IPS-NIHi7 (cell line): ENCODE measurements at regions not wholly inside any gene's neighbourhood (a gene's known extent, or its start where the extent isn't known, plus 50 kb on each side); places are given as distances from the start of the nearest gene placed in this dataset.
"Not testable (repeated sequence)": the region's sequence is repeated elsewhere in the genome, so short reads cannot be mapped to it uniquely, and the experiment has no call there.

ENCODE experiments used
- DNase-seq: peaks from one replicate; pipeline ENCODE4 v3.0.0; 2012; ENCODE audit warnings: mixed read lengths; ENCODE audit errors: extremely low spot score

DNA sequence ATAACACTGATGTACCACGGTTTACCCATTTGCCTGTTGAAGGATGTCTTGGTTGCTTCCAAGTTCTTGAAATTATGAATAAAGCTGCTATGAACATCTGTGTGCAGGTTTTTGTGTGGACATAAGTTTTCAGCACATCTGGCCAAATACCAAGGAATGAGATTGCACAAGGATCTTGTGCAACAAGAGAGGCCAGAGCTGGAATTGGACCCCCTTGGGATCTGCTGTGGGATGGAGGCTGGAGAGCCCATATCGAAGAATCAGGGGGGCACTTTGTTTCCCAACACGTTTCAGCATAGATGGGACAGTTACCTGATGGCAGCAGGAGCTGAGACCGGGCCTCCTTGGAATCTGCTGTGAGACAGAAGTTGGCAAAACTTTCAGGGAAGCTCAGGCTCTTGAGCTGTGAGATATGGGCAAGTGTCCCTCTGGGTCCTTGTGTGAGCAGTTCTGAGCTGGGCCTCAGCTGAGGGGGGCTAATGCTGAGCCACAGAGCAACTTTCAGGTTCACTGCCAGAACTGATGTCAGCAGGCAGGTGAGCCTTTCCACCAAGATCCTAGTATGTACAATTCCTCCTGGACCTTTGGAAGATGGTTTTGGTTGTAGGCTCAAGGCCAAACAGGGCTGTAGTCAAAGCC lies 115.2 kb upstream of the RAB18 start:
- no peak for DNase-seq

- no peak for DNase-seq
Measured at GRCh38 chr10:27383595-27384542, 120.2 kb upstream of the RAB18 start.

DNA sequence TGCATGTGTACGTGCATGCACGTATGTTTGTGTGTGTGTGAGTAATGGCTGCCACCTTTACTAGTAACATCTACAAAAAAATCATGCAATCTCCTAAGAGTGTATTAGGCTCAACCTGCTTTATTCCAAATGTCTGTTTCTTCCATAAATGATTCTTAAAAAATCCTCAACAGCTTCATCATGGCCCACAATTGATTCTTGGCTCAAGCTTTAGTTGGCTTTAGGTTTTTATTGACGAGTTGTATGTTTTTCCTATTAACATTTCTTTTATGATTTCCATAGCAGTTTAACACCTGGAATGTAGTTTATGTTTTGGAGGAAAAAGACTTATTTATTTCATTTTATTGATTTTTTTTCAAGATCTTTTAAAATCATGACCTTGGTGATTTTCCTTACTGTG lies 121.9 kb upstream of the RAB18 start:
- DNase-seq, result no peak

GRCh38 chr10:27380929-27381358 lies 123.2 kb upstream of the RAB18 start:
- no peak for DNase-seq

DNA sequence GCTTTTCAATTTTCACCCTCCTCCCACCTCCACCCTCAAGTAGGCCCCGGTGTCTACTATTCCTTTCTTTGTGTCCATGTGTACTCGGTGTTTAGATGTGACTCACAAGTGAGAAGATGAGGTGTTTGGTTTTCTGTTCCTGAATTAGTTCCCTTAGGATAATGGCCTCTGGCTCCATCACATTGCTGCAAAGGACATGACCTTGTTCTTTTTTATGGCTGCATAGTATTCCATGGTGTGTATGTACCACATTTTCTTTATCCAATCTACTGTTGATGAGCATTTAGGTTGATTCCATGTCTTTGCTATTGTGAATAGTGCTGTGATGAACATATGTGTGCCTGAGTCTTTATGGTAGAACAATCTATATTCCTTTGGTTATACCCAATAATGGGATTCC lies 125.1 kb upstream of the RAB18 start:
- DNase-seq, result not testable (repeated sequence)

DNA sequence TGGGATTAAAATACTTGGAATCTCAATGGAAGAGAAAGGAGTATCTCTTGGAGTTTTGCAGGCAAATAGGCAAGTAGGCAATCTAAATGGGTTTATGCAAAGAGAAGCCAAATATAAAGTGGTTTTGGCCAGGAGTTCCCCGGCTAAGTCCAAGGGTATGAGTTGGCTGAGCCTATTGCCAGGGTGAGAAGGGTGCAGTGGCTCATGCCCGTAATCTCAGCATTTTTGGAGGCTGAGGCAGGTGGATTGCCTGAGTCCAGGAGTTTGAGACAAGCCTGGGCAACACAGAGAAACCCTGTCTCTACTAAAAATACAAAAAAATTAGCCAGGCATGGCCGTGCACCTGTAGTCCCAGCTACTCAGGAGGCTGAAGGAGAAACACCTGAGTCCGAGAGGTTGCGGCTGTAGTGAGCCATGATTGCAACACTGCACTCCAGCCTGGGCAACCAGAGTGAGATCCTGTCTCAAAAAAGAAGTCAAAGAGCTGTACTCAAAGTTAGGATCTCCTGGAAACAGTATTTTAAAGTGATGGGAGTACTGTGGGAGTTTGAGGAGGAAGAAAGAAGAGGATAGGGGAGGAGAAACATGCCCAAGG lies 130.4 kb upstream of the RAB18 start:
- DNase-seq, result no peak

DNA sequence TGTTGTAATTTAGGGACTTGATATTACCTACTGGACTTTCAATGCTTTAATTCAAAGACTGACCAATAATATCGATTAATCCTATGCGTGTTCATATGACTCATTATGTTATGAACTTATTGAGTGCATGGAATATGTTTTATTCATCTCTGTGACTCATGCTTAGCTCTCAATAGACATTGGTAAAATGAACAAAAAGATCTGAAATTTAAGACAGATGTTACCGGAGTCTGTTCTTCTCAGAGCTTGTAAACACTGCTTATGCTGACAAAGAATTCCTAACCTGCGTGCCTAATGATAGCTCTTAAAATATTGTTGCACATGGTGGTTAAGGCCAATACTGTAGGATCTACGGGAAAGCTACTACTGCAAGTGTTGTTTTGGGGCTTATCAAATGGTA lies 131.5 kb upstream of the ACBD5 start:
- DNase-seq, result no peak

- DNase-seq, result not testable (repeated sequence)
Measured at GRCh38 chr10:27371375-27371774, 130.8 kb upstream of the ACBD5 start.

- DNase-seq, result no peak
Measured at GRCh38 chr10:27369880-27370279, 129.3 kb upstream of the ACBD5 start.

DNA sequence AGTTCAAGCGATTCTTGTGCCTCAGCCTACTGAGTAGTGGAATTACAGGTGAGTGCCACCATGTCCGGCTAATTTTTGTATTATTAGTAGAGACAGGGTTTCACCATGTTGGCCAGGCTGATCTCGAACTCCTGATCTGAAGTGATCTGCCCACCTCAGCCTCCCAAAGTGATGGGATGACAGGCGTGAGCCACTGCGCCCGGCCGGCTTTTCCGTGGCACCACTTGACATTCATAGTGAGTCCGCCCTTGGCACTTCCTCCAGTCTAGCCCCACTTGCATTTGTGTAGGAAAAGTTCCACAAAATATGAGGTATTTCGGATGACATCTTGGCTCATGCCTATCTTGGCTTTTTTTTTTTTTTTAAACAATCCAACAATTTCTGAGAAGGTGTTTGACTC lies 128.1 kb upstream of the ACBD5 start:
- no peak for DNase-seq

GRCh38 chr10:27366769-27367168 lies 126.2 kb upstream of the ACBD5 start:
- DNase-seq, result no peak

DNA sequence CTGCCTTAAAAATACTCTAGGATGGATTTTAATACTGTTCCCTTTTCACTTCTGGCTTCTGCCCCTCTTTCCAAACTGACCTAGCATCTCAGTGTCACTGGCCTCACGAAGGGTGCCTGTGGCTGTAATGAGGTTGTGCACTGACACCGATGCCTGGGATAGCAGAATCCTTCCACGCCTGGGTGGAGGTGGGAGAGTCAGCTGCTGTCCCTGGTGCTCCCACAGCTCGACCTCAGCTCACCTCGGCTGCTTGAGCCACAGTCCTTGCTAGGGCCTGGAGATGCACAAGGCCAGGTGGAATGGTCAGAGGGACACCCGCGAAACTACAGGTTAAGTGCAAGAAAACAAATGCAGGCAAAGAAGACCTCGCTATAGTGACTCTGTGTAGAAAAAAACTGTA lies 123.4 kb upstream of the ACBD5 start:
- DNase-seq, result no peak

- peak; percentile 68 for DNase-seq
Measured at GRCh38 chr10:27360581-27361172, 120.1 kb upstream of the ACBD5 start.

GRCh38 chr10:27359792-27360355 lies 119.3 kb upstream of the ACBD5 start:
- DNase-seq, result no peak

DNA sequence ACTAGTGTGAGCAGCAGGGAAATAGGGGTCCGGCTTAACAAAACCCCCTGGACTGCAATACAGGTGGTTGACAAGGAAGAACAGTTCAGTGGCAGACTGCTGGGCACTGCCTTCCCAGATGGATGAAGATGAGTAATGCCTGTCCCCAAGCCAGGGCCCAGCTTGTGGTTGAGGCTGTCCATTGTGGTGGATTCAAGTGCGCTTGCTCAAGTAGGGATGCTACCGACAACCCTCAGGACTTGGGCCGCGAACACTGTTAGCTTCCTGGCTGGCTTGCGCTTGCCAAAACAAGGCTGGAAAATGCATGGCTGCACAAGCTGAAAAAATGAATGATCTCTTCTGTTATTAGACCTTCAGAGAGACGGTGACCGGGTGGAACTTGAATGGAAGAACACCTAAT lies 116.1 kb upstream of the ACBD5 start:
- DNase-seq, result no peak

DNA sequence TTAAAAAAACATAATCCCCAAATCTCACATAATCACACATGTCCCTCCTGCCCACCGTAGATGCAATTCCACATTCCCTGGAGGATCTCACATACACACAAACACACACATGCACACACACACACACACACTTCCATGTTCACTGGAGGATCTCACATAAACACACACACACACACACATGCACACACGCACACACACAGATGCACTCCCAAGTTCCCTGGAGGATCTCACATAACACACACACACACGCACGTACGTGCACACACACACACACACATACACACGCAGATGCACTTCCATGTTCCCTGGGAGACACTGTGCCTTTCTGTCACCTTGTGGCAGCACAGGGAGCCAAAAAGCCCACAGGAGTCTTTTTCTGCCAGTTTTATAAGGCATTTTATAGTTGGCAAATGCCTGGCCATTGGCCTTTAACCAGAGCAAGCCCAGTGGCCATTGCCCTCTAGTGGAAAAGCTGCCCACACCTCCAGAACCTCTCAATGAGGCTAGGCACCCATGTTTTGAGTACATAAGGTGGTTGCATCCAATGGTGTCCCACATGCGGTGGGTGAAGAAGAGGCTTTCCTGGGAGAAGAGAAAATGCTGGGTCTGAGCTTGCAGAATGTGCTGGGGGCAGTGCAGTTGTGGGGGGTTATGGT lies 115.4 kb upstream of the ACBD5 start:
- DNase-seq, result no peak

DNA sequence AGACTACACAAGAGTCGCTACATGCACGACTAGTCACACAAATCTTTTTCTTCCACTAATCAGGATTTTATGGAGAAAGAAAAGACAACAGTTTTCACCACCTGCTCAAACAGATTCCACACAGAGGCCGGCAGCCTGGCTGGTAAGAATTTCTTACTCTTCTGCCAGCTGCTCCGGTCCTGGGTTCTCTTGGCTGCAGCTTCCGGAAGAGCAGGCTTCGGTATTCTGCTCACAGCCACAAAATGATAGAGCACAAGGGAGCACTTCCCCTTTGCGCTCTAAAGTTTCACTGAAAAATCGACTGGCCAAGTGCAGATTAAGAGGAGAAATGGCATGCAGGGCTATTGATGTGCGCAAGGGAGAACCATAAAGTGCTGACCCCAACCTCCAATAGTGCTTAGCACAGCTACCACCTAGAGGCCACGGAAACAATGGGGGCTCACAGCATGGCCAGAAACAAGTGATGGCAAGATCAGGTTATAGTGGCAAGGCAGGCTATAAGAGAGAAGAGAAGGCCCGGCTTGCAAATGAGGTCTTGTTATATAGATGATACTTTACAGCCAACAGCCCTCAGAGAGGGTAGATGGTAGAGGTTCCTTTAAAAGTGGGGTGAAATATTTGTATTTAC lies 114.2 kb upstream of the ACBD5 start:
- DNase-seq, result not testable (repeated sequence)

DNA sequence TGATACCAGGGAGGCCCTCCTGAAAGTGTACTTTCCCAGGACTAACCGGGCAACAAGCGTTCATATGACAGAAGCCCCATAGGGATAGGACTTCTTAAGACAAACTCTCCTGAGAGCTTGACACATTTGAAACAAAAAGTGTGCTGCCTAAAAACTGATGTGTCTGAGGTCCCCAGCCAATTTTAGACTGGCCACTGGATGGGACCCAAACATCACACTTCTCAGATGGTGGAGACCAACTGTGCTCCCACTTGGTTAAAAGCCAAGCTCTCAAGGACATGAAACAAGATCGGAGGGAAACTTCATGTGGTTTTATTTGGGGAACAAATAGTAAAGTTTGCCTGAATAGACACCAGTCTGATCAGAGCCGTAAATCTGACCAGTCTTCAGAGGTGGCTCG lies 113.5 kb upstream of the ACBD5 start:
- DNase-seq, result not testable (repeated sequence)

DNA sequence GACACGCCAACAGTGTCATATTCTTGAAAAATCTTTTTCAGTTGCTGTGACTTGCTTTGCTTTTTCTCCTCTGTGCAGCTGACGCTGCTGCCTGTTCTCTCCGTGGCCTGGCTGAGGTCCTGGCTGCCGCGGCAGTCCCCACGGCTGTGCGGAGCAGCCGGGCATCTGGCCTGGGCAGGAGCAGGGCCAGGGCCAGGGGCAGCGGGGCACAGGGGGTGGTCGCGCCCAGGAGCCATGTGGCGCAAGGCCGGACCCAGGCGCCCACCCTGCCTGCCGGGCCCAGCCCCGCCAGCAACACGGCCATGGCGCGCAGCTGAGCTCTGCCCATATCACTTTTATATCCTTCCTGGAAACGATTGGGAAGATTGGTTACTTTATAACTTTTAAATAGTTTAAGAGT lies 109.4 kb upstream of the ACBD5 start:
- DNase-seq, result no peak

GRCh38 chr10:27347827-27348207 lies 107.2 kb upstream of the ACBD5 start:
- not testable (repeated sequence) for DNase-seq

- no peak for DNase-seq
Measured at GRCh38 chr10:27345455-27345920, 104.9 kb upstream of the ACBD5 start.
